Fibroblast of mammary gland (primary cell): ENCODE measurements at regions not wholly inside any gene's neighbourhood (a gene's known extent, or its start where the extent isn't known, plus 50 kb on each side); places are given as distances from the start of the nearest gene placed in this dataset.

Experiments
- DNase-seq: peaks from one replicate; pipeline ENCODE4 v3.0.0-alpha.2; 2010; ENCODE audit warnings: low read depth
- H3K4me3 ChIP-seq: 2 replicates; pipeline ENCODE4 v1.5.1; 2011; ENCODE audit warnings: low read depth, mild to moderate bottlenecking, low read length, moderate library complexity; ENCODE audit not compliant: control insufficient read depth
- TF ChIP-seq, protein P1 (sequence below): conservative IDR thresholded peaks from 2 replicates; pipeline ENCODE4 v1.5.1; 2011; ENCODE audit warnings: low read depth, low read length, inconsistent platforms; ENCODE audit not compliant: control insufficient read depth, insufficient read depth

DNA sequence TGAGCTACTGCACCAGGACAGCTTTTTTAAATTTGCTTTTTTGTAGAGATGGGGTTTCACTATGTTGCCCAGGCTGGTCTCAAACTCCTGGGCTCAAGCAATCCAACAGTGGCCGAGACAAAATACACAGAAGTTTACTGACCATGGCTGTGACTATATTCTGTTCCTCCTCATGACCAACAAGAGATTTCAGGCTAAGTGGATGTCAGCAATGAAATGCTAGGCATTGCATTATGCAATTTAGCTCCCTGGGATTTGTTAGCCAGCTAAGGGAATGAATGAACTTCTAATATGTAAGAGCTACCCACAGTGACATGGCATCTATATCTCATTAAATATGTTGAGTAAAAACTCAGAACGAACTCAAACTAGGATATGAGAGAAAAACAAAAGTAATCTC, 81.9 kb upstream of the MBOAT2 start:
- TF ChIP-seq, protein P1, sequence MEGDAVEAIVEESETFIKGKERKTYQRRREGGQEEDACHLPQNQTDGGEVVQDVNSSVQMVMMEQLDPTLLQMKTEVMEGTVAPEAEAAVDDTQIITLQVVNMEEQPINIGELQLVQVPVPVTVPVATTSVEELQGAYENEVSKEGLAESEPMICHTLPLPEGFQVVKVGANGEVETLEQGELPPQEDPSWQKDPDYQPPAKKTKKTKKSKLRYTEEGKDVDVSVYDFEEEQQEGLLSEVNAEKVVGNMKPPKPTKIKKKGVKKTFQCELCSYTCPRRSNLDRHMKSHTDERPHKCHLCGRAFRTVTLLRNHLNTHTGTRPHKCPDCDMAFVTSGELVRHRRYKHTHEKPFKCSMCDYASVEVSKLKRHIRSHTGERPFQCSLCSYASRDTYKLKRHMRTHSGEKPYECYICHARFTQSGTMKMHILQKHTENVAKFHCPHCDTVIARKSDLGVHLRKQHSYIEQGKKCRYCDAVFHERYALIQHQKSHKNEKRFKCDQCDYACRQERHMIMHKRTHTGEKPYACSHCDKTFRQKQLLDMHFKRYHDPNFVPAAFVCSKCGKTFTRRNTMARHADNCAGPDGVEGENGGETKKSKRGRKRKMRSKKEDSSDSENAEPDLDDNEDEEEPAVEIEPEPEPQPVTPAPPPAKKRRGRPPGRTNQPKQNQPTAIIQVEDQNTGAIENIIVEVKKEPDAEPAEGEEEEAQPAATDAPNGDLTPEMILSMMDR: no peak
- no peak for DNase-seq
- H3K4me3 ChIP-seq: no peak overlapping the region

- TF ChIP-seq, protein P1: no peak
- H3K4me3 ChIP-seq: no peak overlapping the region
Measured at GRCh38 chr2:9083287-9083686, 79.8 kb upstream of the MBOAT2 start.

DNA sequence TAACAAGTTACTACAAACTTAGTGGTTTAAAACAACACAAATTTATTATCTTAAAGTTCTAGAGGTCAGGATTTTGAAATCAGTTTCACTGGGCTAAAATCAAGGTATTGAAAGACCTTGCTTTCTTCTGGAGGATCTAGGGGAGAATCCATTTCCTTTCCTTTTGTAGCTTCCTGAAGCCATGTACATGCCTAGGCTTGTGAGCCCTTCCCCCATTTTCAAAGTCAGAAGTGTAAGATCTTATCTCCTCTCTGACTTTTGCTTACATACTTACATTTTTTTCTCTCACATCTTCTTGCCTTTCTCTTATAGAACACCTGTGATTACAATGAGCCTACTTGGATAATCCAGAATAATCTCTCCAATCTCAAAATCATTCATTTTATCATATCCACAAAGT, 78.7 kb upstream of the MBOAT2 start:
- no peak for DNase-seq
- TF ChIP-seq, protein P1: no peak
- no peak overlapping the region for H3K4me3 ChIP-seq

More at GRCh38 chr2:9083287-9083686, 79.8 kb upstream of the MBOAT2 start:
- DNase-seq: no peak

DNA sequence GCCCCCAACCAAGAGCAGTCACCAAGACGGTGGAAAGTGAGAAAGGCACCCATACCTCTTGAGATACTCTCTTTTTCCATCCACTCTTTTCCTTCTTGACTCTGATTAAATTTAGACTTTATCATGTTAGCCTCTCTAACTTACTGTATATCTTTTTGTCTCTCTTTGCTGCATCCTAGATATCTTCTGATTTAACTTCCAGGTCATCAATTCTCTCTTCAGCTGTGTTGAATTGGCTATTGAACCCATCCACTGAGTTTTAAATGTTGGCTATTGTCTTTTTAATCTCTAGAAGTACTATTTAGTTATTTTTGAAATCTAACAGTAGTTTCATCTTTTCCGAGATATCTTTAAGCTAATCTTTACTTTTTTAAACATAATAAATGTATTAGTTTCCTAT, 78.3 kb upstream of the MBOAT2 start:
- no peak for DNase-seq
- no peak overlapping the region for H3K4me3 ChIP-seq
- TF ChIP-seq, protein P1: no peak

DNA sequence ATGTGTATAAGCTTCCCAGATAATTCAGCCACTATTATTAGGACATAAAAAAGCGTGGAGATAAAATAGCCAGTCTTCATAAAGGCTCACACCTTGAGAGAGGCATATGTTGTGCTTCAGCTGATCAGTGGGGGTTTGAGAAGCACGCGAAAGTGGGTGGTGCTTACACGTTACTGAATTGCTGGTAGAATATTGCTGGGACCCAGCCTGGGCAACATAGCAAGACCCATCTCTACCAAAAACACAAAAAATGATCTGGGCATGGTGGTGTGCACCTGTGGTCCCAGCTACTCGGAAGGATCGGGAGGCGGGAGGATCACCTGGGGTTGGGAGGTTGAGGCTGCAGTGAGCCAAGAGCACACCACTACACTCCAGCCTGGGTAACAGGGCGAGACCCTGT, 74.9 kb upstream of the MBOAT2 start:
- TF ChIP-seq, protein P1: no peak
- no peak for DNase-seq
- H3K4me3 ChIP-seq: no peak overlapping the region

DNA sequence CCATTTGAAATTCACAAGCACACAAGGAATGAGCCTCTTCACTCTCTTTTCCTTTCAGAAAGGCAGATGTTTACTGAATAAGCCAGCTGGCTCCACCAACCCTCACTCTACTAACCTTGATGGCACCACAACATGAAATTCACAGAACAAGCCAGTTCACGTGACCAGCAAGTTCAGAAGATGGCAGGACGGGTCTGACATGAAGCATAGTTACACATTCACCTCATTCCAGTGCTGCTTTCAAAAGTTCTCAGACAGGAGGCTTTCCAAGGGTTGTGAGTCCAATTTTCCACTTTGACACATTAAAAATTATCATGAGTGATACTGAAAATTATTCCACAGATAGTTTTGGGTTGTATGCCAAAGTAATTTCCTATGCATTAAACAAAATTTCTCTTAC, 74.2 kb upstream of the MBOAT2 start:
- no peak overlapping the region for H3K4me3 ChIP-seq
- no peak for DNase-seq
- TF ChIP-seq, protein P1: no peak

DNA sequence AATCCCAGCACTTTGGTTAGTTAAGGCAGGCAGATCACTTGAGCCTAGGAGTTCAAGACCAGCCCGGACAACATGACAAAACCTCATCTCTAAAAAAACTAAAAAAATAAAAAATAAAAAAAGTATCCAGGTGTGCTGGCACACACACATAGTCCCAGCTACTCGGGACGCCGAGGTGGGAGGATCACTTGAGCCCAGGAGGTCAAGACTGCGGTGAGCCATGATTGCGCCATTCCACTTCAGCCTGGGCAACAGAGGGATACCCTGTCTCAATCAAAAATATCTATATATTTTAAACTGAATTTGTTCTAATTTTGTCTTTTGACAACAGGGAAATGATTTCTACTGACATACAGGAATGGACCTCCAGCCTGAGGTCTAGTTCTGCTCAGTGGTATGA, 73.3 kb upstream of the MBOAT2 start:
- TF ChIP-seq, protein P1: no peak
- no peak for DNase-seq
- H3K4me3 ChIP-seq: no peak overlapping the region
